DND-41 (cell line): ENCODE measurements at regions not wholly inside any gene's neighbourhood (a gene's known extent, or its start where the extent isn't known, plus 50 kb on each side); places are given as distances from the start of the nearest gene placed in this dataset.

Source experiments
- EZH2 ChIP-seq: IDR thresholded peaks from 3 replicates; pipeline ENCODE4 v1.6.1; 2012; ENCODE audit warnings: borderline replicate concordance, low read depth, mild to moderate bottlenecking, moderate library complexity, low read length, inconsistent platforms; ENCODE audit not compliant: severe bottlenecking
- TF ChIP-seq, protein P1 (sequence below): IDR thresholded peaks from 2 replicates; pipeline ENCODE4 v1.5.1; 2012; ENCODE audit warnings: borderline replicate concordance, low read length, moderate library complexity, mild to moderate bottlenecking; ENCODE audit not compliant: poor library complexity, severe bottlenecking; ENCODE audit errors: extremely low read depth

- TF ChIP-seq, protein P1, sequence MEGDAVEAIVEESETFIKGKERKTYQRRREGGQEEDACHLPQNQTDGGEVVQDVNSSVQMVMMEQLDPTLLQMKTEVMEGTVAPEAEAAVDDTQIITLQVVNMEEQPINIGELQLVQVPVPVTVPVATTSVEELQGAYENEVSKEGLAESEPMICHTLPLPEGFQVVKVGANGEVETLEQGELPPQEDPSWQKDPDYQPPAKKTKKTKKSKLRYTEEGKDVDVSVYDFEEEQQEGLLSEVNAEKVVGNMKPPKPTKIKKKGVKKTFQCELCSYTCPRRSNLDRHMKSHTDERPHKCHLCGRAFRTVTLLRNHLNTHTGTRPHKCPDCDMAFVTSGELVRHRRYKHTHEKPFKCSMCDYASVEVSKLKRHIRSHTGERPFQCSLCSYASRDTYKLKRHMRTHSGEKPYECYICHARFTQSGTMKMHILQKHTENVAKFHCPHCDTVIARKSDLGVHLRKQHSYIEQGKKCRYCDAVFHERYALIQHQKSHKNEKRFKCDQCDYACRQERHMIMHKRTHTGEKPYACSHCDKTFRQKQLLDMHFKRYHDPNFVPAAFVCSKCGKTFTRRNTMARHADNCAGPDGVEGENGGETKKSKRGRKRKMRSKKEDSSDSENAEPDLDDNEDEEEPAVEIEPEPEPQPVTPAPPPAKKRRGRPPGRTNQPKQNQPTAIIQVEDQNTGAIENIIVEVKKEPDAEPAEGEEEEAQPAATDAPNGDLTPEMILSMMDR: no peak
- no peak for TF ChIP-seq EZH2
These were observed 165.7 kb upstream of the AHR start for GRCh38 chr7:17132726-17133125.
